KMS-11 (cell line): ENCODE measurements at regions not wholly inside any gene's neighbourhood (a gene's known extent, or its start where the extent isn't known, plus 50 kb on each side); places are given as distances from the start of the nearest gene placed in this dataset.
"Not testable (repeated sequence)": the region's sequence is repeated elsewhere in the genome, so short reads cannot be mapped to it uniquely, and the experiment has no call there.

Experiments used
- H2AFZ ChIP-seq: fragments of 200-600 bp; sonication (generic); 2 replicates; pipeline ENCODE4 v1.6.1; 2016; ENCODE audit warnings: antibody characterized with exemption, mixed run types, low read depth
- H3K27ac ChIP-seq: fragments of 200-600 bp; sonication (generic); 2 replicates; pipeline ENCODE4 v1.6.1; 2016; ENCODE audit warnings: mild to moderate bottlenecking, mixed run types
- H3K27me3 ChIP-seq: fragments of 200-600 bp; sonication (generic); 2 replicates; pipeline ENCODE4 v1.6.1; 2017; ENCODE audit warnings: mild to moderate bottlenecking, low read depth, mixed run types, moderate library complexity; ENCODE audit not compliant: insufficient read depth
- H3K36me3 ChIP-seq: fragments of 200-600 bp; sonication (generic); 2 replicates; pipeline ENCODE4 v1.6.1; 2017; ENCODE audit warnings: mild to moderate bottlenecking, mixed run types; ENCODE audit not compliant: insufficient read depth
- H3K4me1 ChIP-seq: fragments of 200-600 bp; sonication (generic); 2 replicates; pipeline ENCODE4 v1.6.1; 2016; ENCODE audit warnings: mild to moderate bottlenecking, low read depth, mixed run types; ENCODE audit not compliant: poor library complexity, severe bottlenecking
- H3K4me2 ChIP-seq: fragments of 200-600 bp; sonication (generic); 2 replicates; pipeline ENCODE4 v1.7.0; 2016; ENCODE audit warnings: mild to moderate bottlenecking, mixed run types
- H3K4me3 ChIP-seq: fragments of 200-600 bp; sonication (generic); IDR thresholded peaks from 2 replicates; pipeline ENCODE4 v1.6.1; 2017; ENCODE audit warnings: low read depth, low read length, mixed read lengths; ENCODE audit not compliant: insufficient read depth
- H3K79me2 ChIP-seq: fragments of 200-600 bp; sonication (generic); 2 replicates; pipeline ENCODE4 v1.6.1; 2016; ENCODE audit warnings: low read depth, mixed run types; ENCODE audit not compliant: insufficient read depth
- H3K9ac ChIP-seq: fragments of 200-600 bp; sonication (generic); 2 replicates; pipeline ENCODE4 v1.6.1; 2016; ENCODE audit warnings: mild to moderate bottlenecking, mixed run types
- H4K20me1 ChIP-seq: fragments of 200-600 bp; sonication (generic); 2 replicates; pipeline ENCODE4 v1.6.1; 2016; ENCODE audit warnings: mild to moderate bottlenecking, mixed run types; ENCODE audit not compliant: insufficient read depth
- CTCF ChIP-seq: fragments of 200-600 bp; sonication (generic); conservative IDR thresholded peaks from 2 replicates; pipeline ENCODE4 v1.6.1; 2017; ENCODE audit warnings: low read depth, mild to moderate bottlenecking, antibody characterized with exemption, low read length, moderate library complexity, mixed read lengths

DNA sequence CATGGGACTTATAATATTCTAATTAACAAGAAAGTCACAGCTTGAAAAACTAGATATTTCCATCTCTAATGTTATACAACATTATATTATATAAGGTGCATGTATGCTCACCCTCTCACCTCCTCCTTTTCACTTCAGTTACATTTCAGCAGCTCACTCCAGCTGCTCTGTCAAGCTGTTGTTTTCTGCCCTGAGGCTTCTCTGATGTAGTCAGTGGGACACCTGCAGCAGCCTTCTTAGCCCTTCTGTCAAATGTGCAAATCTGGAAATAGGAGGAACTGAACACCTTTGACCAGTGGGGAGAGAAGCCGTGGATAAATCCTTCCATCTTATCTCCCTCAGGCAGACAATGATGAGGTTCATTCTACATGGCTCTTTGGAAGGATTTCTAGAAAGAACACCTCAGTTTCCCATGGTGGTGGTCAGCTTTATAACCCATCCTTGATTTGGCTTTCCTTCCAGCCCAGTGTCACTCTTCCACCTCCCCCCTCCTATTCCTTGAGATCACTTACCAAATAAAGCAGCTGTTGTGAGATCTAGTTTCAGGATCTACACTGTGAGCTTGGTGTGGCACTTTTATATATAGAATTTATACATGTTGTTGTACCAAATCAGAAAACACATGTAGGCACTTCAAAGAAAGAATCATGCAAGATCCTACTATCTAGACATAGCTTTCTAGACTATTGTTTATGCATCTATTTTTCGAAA lies 79.6 kb upstream of the STK38L start:
- no peaks in the 10 kb centered on the region for H3K36me3 ChIP-seq
- no peak overlapping the region for H3K4me3 ChIP-seq
- no peak overlapping the region for H3K9ac ChIP-seq
- TF ChIP-seq CTCF = no peak
- no peaks in the 10 kb centered on the region for H4K20me1 ChIP-seq
- 0 out of 2 replicates have a peak overlapping the region, but pooled peaks have one; percentile 5 for H2AFZ ChIP-seq
- peaks cover 31% of the 10 kb centered on the region for H3K4me1 ChIP-seq
- no peaks in the 10 kb centered on the region for H3K79me2 ChIP-seq
- no peaks in the 10 kb centered on the region for H3K27me3 ChIP-seq
- H3K27ac ChIP-seq = peak overlapping the region; percentile 38; the same call in 1 of the 2 replicates
- H3K4me2 ChIP-seq = peak overlapping the region; percentile 24; the same call in 1 of the 2 replicates

DNA sequence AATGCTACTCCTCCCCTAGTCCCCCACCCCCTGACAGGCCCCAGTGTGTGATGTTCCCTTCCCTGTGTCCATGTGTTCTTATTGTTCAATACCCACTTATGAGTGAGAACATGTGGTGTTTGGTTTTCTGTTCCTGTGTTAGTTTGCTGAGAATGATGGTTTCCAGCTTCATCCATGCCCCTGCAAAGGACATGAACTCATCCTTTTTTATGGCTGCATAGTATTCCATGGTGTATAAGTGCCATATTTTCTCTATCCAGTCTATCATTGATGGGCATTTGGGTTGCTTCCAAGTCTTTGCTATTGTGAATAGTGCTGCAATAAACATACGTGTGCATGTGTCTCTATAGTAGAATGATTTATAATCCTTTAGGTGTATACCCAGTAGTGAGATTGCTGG lies 78.1 kb upstream of the STK38L start:
- H3K79me2 ChIP-seq, H3K9ac ChIP-seq, H3K27me3 ChIP-seq: not testable (repeated sequence)

DNA sequence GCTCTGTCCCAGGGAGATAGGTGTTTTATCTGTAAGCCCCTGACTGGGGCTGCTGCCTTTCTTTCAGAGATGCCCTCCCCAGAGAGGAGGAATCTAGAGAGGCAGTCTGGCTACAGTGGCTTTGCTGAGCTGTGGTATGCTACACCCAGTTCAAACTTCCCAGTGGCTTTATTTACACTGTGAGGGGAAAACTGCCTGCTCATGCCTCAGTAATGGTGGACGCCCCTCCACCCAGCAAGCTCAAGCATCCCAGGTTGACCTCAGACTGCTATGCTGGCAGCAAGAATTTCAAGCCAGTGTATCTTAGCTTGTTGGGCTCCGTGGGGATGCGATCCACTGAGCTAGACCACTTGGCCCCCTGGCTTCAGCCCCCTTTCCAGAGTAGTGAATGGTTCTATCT lies 72.6 kb upstream of the STK38L start:
- H3K27ac ChIP-seq, H3K79me2 ChIP-seq, H3K4me3 ChIP-seq, H3K9ac ChIP-seq, H3K36me3 ChIP-seq, H4K20me1 ChIP-seq, H3K4me2 ChIP-seq, H2AFZ ChIP-seq, H3K27me3 ChIP-seq, H3K4me1 ChIP-seq: not testable (repeated sequence)

More for the DNA sequence above, 78.1 kb upstream of the STK38L start:
- H3K4me2 ChIP-seq, H3K36me3 ChIP-seq, H3K4me3 ChIP-seq, H2AFZ ChIP-seq, H3K27ac ChIP-seq, H4K20me1 ChIP-seq: not testable (repeated sequence)
- H3K4me1 ChIP-seq = peaks cover 31% of the 10 kb centered on the region

DNA sequence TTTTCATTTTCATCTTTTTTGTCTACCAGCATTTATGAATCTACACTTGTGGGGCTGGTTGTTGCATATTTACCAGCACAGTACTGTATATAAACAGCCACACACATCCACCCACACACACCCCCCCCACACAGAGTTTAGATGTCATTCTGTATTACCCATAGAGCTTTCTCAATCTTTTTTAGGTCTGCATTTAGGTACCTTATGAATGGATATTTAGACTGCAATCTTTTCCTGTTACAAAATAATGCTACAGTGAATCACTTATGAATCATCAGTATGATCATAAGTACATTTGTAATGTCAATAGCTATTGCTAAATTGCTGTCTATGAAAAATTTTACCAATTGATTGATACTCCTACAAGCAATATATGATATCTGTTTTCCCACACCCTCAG lies 67.3 kb upstream of the STK38L start:
- H3K36me3 ChIP-seq = no peaks in the 10 kb centered on the region
- no peak overlapping the region for H3K4me3 ChIP-seq
- no peak overlapping the region for H3K27ac ChIP-seq
- H3K27me3 ChIP-seq = no peaks in the 10 kb centered on the region
- H4K20me1 ChIP-seq = no peaks in the 10 kb centered on the region
- no peaks in the 10 kb centered on the region for H3K79me2 ChIP-seq
- no peak overlapping the region for H3K4me2 ChIP-seq
- peaks cover 41% of the 10 kb centered on the region for H3K4me1 ChIP-seq
- no peak overlapping the region for H3K9ac ChIP-seq
- TF ChIP-seq CTCF = no peak
- H2AFZ ChIP-seq = no peak overlapping the region

GRCh38 chr12:27177706-27178105 lies 66.4 kb upstream of the STK38L start:
- H2AFZ ChIP-seq = no peak overlapping the region
- H4K20me1 ChIP-seq = no peaks in the 10 kb centered on the region
- H3K27me3 ChIP-seq = no peaks in the 10 kb centered on the region
- no peak for TF ChIP-seq CTCF
- H3K4me1 ChIP-seq = peaks cover 41% of the 10 kb centered on the region
- no peak overlapping the region for H3K4me3 ChIP-seq
- H3K79me2 ChIP-seq = no peaks in the 10 kb centered on the region
- no peak overlapping the region for H3K4me2 ChIP-seq
- no peaks in the 10 kb centered on the region for H3K36me3 ChIP-seq
- no peak overlapping the region for H3K9ac ChIP-seq
- H3K27ac ChIP-seq = no peak overlapping the region
